GM23338 (cell line): ENCODE measurements at regions not wholly inside any gene's neighbourhood (a gene's known extent, or its start where the extent isn't known, plus 50 kb on each side); places are given as distances from the start of the nearest gene placed in this dataset.

Experiments
- ATAC-seq: fragments of 200-7000 bp; cut with Tn5 transposase; 3 replicates; pipeline ENCODE4 v1.9.1; 2020
- DNase-seq: peaks from one replicate; pipeline ENCODE4 v3.0.0-alpha.2; 2015; ENCODE audit warnings: low spot score
- H2AFZ ChIP-seq: fragments of 200-600 bp; sonication (generic); 2 replicates; pipeline ENCODE4 v1.8.0; 2016; ENCODE audit warnings: antibody characterized with exemption, mild to moderate bottlenecking, moderate library complexity
- H3F3A ChIP-seq: fragments of 200-600 bp; sonication (generic); replicated peaks from 2 replicates; pipeline ENCODE4 v1.8.0; 2017; ENCODE audit warnings: antibody characterized with exemption, mixed run types, low read depth
- H3K27ac ChIP-seq: fragments of 200-600 bp; sonication (generic); 2 replicates; pipeline ENCODE4 v1.6.1; 2016; ENCODE audit warnings: low read depth
- H3K27me3 ChIP-seq: fragments of 200-600 bp; sonication (generic); 2 replicates; pipeline ENCODE4 v1.8.0; 2016; ENCODE audit warnings: mild to moderate bottlenecking, mixed run types, moderate library complexity; ENCODE audit not compliant: insufficient read depth
- H3K36me3 ChIP-seq: fragments of 200-600 bp; sonication (generic); 2 replicates; pipeline ENCODE4 v1.8.0; 2016; ENCODE audit warnings: mild to moderate bottlenecking; ENCODE audit not compliant: insufficient read depth
- H3K4me1 ChIP-seq: fragments of 200-600 bp; sonication (generic); 2 replicates; pipeline ENCODE4 v1.8.0; 2016; ENCODE audit warnings: mild to moderate bottlenecking, moderate library complexity; ENCODE audit not compliant: insufficient read depth
- H3K4me2 ChIP-seq: fragments of 200-600 bp; sonication (generic); 2 replicates; pipeline ENCODE4 v1.7.1; 2017; ENCODE audit warnings: mixed run types
- H3K4me3 ChIP-seq: fragments of 200-600 bp; sonication (generic); 2 replicates; pipeline ENCODE4 v1.6.1; 2016; ENCODE audit warnings: mixed run types
- H3K79me2 ChIP-seq: fragments of 200-600 bp; sonication (generic); replicated peaks from 2 replicates; pipeline ENCODE4 v1.8.0; 2017; ENCODE audit warnings: mild to moderate bottlenecking; ENCODE audit not compliant: insufficient read depth
- H3K9me2 ChIP-seq: fragments of 200-600 bp; sonication (generic); 2 replicates; pipeline ENCODE4 v1.8.0; 2017; ENCODE audit not compliant: insufficient read depth
- H4K20me1 ChIP-seq: fragments of 200-600 bp; sonication (generic); replicated peaks from 2 replicates; pipeline ENCODE4 v1.8.0; 2017; ENCODE audit warnings: mild to moderate bottlenecking; ENCODE audit not compliant: insufficient read depth
- H3K27ac Mint-ChIP-seq: 2 replicates; pipeline ENCODE4 v1.8.0; 2020; ENCODE audit warnings: inconsistent platforms, mild to moderate bottlenecking, moderate library complexity, mixed read lengths
- H3K27me3 Mint-ChIP-seq: 3 replicates; pipeline ENCODE4 v1.8.0; 2022; ENCODE audit warnings: low read depth, mild to moderate bottlenecking, moderate library complexity, mixed read lengths, inconsistent platforms; ENCODE audit not compliant: insufficient read depth, poor library complexity
- H3K36me3 Mint-ChIP-seq: 3 replicates; pipeline ENCODE4 v1.8.0; 2021; ENCODE audit warnings: low read depth, mild to moderate bottlenecking, inconsistent platforms, moderate library complexity, mixed read lengths
- H3K4me1 Mint-ChIP-seq: 3 replicates; pipeline ENCODE4 v1.8.0; 2020; ENCODE audit warnings: mild to moderate bottlenecking, inconsistent platforms, mixed read lengths
- H3K4me3 Mint-ChIP-seq: 3 replicates; pipeline ENCODE4 v1.8.0; 2021; ENCODE audit warnings: moderate library complexity, mild to moderate bottlenecking, inconsistent platforms, mixed read lengths
- H3K9me3 Mint-ChIP-seq: 3 replicates; pipeline ENCODE4 v1.8.0; 2020; ENCODE audit warnings: moderate library complexity, mild to moderate bottlenecking, inconsistent platforms, mixed read lengths
- CREB1 ChIP-seq: fragments of 250-450 bp; sonication (Bioruptor Pico); IDR thresholded peaks from 2 replicates; pipeline ENCODE4 v1.5.0; 2020; ENCODE audit warnings: low read depth, mild to moderate bottlenecking, moderate library complexity
- ETS1 ChIP-seq: IDR thresholded peaks from 2 replicates; pipeline ENCODE4 v1.6.1; 2016; ENCODE audit warnings: antibody characterized with exemption
- EZH2phosphoT487 ChIP-seq: fragments of 200-600 bp; sonication (generic); IDR thresholded peaks from one replicate; pipeline ENCODE4 v1.8.1; 2018; ENCODE audit warnings: antibody characterized with exemption; ENCODE audit not compliant: unreplicated experiment
- NANOG ChIP-seq: IDR thresholded peaks from 2 replicates; pipeline ENCODE4 v1.6.1; 2016; ENCODE audit warnings: antibody characterized with exemption, borderline replicate concordance
- POLR2AphosphoS5 ChIP-seq: IDR thresholded peaks from 2 replicates; pipeline ENCODE4 v1.6.1; 2016; ENCODE audit warnings: antibody characterized with exemption, low read depth
- TF ChIP-seq, protein P1 (sequence below): fragments of 250-450 bp; sonication (Bioruptor Pico); IDR thresholded peaks from 2 replicates; pipeline ENCODE4 v1.5.0; 2020; ENCODE audit warnings: mild to moderate bottlenecking, moderate library complexity

GRCh38 chr12:114193474-114193873, 212.5 kb downstream of the TBX5 start:
- TF ChIP-seq EZH2phosphoT487: no peak
- no peak for TF ChIP-seq NANOG
- no peak for TF ChIP-seq POLR2AphosphoS5
- no peak for TF ChIP-seq CREB1 (CRISPR knock-in tag)
- TF ChIP-seq ETS1: no peak
- TF ChIP-seq, protein P1, sequence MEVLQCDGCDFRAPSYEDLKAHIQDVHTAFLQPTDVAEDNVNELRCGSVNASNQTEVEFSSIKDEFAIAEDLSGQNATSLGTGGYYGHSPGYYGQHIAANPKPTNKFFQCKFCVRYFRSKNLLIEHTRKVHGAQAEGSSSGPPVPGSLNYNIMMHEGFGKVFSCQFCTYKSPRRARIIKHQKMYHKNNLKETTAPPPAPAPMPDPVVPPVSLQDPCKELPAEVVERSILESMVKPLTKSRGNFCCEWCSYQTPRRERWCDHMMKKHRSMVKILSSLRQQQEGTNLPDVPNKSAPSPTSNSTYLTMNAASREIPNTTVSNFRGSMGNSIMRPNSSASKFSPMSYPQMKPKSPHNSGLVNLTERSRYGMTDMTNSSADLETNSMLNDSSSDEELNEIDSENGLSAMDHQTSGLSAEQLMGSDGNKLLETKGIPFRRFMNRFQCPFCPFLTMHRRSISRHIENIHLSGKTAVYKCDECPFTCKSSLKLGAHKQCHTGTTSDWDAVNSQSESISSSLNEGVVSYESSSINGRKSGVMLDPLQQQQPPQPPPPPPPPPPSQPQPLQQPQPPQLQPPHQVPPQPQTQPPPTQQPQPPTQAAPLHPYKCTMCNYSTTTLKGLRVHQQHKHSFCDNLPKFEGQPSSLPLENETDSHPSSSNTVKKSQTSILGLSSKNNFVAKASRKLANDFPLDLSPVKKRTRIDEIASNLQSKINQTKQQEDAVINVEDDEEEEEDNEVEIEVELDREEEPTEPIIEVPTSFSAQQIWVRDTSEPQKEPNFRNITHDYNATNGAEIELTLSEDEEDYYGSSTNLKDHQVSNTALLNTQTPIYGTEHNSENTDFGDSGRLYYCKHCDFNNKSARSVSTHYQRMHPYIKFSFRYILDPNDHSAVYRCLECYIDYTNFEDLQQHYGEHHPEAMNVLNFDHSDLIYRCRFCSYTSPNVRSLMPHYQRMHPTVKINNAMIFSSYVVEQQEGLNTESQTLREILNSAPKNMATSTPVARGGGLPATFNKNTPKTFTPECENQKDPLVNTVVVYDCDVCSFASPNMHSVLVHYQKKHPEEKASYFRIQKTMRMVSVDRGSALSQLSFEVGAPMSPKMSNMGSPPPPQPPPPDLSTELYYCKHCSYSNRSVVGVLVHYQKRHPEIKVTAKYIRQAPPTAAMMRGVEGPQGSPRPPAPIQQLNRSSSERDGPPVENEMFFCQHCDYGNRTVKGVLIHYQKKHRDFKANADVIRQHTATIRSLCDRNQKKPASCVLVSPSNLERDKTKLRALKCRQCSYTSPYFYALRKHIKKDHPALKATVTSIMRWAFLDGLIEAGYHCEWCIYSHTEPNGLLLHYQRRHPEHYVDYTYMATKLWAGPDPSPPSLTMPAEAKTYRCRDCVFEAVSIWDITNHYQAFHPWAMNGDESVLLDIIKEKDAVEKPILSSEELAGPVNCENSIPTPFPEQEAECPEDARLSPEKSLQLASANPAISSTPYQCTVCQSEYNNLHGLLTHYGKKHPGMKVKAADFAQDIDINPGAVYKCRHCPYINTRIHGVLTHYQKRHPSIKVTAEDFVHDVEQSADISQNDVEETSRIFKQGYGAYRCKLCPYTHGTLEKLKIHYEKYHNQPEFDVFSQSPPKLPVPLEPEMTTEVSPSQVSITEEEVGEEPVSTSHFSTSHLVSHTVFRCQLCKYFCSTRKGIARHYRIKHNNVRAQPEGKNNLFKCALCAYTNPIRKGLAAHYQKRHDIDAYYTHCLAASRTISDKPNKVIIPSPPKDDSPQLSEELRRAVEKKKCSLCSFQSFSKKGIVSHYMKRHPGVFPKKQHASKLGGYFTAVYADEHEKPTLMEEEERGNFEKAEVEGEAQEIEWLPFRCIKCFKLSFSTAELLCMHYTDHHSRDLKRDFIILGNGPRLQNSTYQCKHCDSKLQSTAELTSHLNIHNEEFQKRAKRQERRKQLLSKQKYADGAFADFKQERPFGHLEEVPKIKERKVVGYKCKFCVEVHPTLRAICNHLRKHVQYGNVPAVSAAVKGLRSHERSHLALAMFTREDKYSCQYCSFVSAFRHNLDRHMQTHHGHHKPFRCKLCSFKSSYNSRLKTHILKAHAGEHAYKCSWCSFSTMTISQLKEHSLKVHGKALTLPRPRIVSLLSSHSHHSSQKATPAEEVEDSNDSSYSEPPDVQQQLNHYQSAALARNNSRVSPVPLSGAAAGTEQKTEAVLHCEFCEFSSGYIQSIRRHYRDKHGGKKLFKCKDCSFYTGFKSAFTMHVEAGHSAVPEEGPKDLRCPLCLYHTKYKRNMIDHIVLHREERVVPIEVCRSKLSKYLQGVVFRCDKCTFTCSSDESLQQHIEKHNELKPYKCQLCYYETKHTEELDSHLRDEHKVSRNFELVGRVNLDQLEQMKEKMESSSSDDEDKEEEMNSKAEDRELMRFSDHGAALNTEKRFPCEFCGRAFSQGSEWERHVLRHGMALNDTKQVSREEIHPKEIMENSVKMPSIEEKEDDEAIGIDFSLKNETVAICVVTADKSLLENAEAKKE (CRISPR knock-in tag): no peak
- no peak overlapping the region for H3K4me2 ChIP-seq
- ATAC-seq (no peak), DNase-seq (no peak)
- no peaks in the 10 kb centered on the region for H3K27me3 ChIP-seq
- H3K27ac Mint-ChIP-seq: no peak overlapping the region
- H3K36me3 Mint-ChIP-seq: no peaks in the 10 kb centered on the region; the same call in 2 of the 3 replicates
- H3F3A ChIP-seq: no peaks in the 10 kb centered on the region
- H3K4me1 ChIP-seq: peaks cover 8% of the 10 kb centered on the region; the same call in 1 of the 2 replicates
- peaks cover 13% of the 10 kb centered on the region for H3K4me1 Mint-ChIP-seq
- H3K9me3 Mint-ChIP-seq: peaks cover 5% of the 10 kb centered on the region; the same call in 1 of the 3 replicates
- no peaks in the 10 kb centered on the region for H3K79me2 ChIP-seq
- H4K20me1 ChIP-seq: no peaks in the 10 kb centered on the region
- H2AFZ ChIP-seq: peak overlapping the region; percentile 80; the same call in 1 of the 2 replicates
- H3K4me3 ChIP-seq: no peak overlapping the region
- H3K27ac ChIP-seq: no peak overlapping the region
- peaks cover 2% of the 10 kb centered on the region for H3K27me3 Mint-ChIP-seq
- no peak overlapping the region for H3K4me3 Mint-ChIP-seq
- no peaks in the 10 kb centered on the region for H3K36me3 ChIP-seq
- 0 out of 2 replicates have a peak, but pooled peaks cover 2% of the 10 kb centered on the region for H3K9me2 ChIP-seq
